ENCODE measurements at regions not wholly inside any gene's neighbourhood (a gene's known extent, or its start where the extent isn't known, plus 50 kb on each side); places are given as distances from the start of the nearest gene placed in this dataset.

DNA sequence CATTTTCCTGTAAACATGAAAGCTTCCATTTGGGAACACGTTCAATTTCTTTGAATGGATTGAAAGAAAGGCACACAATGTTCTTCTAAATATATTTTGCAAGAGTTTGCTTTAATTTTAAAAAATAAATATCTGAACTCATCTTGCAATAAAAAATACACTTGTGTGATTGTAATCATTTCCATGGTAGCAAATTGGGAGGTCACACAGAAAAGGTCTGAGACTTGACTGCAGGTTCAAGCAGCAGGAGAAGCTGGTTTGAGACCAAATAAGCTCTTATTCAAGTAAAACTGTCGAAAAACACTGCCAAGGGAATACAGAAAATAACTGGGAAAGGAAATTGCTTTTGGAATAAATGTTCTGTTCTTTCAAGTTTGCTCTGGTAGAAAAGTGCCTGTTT is 498.9 kb downstream of the ADGRL2 start:
- no peak for DNase-seq

DNA sequence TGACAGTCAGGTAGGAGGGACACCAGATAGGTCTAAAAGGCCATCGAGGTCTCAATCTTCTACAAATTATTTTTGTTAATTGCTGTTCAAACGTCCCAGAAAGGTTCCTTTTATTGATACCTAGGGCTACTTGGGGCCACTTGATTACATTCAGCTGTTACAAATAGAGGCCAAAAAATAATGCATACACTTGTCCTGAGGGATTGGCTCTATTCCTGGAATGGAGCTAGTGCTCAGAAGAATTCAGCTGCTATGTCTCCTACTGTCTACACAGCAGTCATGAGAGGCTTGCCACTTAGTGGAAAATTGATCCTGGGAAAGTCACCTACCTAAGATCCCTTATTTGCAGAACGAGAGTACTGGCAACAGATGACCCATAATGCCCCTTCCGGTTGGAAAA is 498.3 kb downstream of the ADGRL2 start:
- no peak for DNase-seq

DNA sequence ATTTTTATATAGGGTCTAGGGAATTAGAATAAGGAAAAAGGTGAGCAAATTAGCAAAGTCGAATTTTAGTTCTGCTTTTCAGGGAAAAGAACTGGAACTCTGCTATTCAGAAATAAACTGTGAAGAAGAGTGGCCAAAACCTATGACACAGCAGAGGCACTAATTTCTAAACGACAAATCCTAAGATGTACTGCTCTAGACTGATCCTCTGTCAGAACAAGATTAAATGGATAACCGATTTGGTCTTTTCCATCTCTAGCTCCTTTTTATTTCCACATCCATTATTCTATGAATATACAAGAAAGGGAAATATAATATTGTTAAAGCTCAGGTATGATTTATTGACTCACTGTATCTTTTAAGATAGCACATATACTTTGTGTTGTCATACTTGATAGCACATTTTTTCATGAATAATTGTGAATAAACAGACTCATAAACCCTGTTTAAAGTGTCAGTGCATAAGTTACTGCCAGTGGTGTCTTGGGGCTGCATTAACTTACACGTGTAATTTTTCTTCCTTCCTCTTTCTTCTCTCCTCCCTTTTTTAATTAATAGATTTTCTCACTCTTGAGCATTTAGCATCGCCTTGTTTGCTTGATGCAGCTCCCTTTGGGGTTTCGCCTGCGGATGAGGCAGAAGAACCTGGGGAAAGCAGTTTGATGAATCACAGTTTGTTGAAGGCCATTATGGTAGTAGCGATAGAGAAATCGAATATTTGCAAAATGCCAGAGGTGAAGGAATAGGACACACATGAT is 496.6 kb downstream of the ADGRL2 start:
- no peak for DNase-seq

DNA sequence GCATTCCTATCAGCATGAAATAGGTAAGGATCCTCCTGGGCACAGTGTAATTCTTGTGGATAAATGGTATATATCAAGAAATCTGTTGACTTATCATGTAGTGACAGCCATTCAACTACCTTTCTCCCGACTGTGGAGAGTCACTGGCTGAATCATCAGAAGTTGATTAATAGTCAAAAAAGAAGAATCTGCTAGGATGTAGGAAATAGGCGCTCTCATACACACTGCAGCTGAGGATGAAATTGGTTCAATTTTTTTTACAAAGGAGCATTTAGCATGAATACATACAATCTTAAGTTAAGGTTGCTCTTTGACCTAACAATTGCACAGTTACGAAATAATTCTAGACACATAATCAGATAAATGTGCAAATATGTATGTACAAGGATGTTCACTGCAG is 486.8 kb downstream of the ADGRL2 start:
- DNase-seq = no peak

DNA sequence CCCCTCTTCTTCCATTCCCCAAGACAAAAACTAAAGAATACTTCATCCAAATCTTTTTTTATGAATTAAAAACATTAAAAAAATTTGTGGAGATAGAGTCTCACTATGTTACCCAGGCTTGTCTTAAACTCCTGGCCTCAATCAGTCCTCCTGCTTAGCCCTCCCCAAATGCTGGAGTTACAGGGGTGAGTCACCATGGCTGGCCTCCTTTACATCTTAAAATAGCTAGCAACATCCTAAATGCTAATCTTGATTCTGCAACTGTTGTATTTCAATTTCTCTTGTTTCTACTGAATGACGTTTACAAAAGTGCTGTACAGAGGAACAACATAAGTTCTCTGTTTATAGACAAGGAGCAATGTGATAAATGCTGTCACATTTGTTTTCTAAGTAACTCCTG is 483.5 kb downstream of the ADGRL2 start:
- DNase-seq = no peak

DNA sequence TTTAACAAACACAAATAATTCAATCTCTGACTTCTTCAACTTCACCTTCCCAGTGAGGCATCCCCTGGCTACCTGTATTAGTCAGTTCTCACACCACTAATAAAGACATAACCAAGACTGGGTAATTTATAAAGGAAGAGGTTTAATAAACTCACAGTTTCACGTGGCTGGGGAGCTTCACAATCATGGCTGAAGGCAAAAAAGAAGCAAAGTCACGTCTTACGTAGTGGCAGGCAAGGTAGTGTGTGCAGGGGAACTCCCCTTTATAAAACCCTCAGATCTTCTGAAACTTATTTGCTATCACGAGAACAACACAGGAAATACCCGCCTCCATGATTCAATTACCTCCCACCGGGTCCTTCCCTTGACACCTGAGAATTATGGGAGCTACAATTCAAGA is 478.5 kb downstream of the ADGRL2 start:
- no peak for DNase-seq

DNA sequence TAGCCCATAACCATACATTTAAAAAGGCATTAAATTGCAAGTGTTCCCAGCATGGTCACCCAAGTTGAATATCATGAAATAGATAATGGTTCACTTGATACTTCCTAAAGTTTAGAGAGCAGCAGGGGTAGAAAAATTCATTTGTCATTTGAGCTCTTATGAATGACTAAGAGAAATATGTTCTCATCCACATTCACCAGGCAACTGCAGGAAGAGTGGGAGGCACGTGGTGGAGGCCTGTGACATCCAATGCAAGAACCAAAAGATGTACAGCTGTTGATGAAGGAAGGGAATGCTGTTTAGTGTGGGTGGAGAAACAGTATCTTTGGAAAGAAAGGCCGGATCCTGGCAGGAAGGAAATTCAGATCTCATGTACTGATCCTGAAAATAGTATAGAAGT is 473.1 kb downstream of the ADGRL2 start:
- DNase-seq = no peak

DNA sequence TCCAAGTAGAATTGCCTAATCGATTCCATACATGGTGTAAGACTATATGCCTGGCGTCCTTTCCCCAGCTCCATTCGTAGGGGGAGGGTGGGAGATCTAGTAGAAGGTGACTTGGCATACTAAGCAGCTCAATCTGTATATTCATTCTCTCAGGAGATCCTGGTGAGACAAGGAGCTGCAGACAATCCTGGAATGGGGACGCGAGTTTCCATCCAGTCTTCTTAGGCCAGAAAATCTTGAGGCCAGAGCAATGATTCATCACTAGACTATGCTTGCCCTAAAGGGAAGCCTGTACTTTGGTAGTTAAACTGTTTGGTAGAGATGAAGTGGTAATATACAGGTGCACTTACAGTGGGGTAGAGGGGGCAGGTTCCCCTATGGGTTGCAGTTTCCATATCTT is 468.7 kb downstream of the ADGRL2 start:
- DNase-seq = no peak

DNA sequence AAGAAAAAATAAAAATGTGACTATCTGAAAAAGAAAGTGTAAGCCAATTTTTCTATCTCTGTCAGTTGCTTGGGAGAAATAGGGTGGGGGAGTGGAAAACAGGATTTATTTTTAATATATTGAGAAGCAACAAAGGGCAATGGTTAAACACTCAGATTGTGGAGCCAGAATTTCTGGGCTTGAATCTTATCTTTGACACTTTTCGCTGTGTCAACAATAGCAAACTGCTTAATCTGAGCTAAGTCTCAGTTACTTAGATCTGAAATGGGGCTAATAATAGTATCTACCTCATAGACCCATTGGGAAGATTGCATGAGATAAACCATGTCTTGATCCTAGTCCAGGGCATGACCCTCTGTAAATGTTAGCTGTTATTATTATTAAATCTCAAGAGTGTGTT is 468.1 kb downstream of the ADGRL2 start:
- DNase-seq = no peak

DNA sequence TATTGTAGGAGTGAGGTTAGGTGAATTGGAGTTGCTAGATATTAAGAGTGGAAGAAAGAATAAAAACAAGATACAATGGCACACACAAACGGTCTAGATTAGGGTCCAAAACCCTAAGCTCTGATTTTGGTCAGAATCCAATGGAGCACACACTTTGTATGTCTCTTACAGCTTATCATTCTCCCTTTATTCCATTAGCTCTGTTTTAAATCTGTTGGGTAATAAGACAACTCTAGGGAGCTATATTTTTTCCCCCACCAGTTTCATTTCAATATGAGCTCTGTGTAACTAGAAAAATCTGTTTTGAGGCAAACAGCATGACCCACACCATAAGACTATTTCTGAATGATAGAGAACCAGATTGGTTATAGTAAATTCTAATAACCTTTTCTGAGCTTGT is 465.6 kb downstream of the ADGRL2 start:
- no peak for DNase-seq

DNA sequence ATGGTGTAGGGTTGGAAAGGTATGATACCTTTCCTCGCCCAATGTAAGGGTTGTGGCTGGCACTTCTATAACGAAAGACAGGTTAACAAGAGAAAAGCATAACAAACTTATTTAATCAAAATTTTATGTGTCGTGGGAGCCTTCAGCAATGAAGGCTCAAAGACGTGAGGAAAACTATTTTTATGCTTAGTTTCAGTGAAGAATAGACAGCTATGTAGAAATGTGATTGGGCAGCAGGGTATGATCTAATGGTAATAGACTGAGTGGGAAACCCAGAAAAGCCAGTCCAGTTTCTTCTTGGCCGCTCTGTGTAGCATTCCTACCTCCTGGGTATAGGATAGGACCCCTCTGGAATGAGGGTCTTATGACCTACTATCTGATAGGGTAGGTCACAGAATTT is 464.7 kb downstream of the ADGRL2 start:
- DNase-seq = no peak

DNA sequence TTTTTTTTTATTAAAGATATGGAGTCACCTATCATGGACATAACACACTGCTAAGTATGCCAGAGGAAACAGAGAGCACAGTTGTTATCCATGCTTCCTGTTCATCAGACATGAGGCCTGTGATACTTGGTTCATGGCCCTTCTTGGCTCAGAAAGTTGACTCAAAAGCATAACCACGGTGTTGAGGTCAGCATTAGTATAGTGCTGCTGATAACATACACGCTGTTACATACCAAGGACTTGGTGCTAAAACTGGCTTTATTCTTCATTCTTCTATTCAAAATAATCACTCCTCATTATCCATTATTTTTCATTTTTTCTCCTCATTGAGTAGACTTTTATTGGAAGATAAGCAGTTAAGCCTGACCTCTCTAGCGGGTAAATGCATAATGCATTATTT is 464.1 kb downstream of the ADGRL2 start:
- DNase-seq = no peak

DNA sequence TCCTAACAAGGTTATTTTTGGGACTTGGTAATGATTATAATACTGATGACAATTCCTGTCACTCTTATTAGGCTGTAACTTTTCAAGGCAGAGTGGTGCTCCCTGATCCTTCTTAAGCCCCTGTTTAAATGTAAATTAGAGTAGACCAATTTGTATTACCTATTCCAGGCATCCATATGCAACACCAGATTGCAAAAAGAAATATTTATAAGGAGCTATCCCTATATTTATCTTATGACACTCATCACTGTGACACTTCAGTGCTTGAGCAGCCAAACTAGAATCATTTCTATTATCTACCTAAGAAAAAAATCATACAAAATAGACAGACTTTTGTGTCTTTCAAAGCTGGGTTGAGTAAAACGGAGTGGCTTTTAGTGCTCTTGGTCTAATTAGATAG is 462.7 kb downstream of the ADGRL2 start:
- DNase-seq = no peak

DNA sequence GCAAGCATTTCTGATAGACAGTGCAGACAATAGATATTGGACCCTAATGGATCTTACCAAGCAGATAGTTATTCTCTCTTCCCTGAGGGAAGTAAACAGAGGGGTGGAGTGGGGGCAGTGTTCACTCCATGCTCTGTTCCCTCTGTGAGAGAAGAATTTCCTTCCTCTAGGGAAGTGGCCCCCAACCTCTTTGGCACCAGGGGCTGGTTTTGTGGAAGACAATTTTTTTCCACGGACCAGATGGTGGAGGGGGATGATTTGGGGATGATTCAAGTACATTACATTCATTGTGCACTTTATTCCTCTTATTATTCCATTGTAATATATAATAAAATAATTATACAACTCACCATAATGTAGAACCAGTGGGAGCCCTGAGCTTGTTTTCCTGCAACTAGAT is 459.9 kb downstream of the ADGRL2 start:
- no peak for DNase-seq

DNA sequence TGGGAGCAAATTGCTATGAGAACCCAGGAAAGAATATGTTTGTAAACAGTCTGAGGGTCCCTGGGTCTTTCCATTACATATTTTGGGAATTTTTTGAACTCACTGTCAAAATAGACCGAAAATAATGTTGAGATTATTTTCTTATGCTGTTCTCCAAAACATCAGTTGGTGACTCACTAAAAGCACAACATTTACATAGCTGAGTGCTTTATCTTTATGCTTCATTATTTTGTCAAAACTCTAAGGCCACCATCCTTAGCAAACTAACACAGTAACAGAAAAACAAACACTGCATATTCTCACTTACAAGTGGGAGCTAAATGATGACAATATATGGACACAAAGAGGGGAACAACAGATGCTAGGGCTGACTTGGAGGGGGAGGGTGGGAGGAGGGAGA is 459.3 kb downstream of the ADGRL2 start:
- no peak for DNase-seq

DNA sequence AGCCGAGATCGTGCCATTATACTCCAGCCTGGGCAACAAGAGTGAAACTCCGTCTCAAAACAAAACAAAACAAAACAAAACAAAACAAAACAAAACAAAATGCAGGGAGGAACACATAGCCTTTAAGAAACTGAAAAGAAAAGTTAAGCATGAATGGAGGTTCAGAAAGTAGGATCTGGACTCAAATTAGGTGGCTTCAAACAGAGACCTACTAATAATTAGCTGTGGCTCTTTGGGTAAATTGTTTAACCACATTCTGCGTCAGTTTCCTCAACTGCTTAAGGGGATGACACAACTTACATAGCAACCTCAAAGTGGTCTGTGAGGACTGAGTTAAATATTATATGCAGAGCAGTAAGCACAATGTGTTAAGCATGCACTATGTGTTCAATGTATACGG is 458.2 kb downstream of the ADGRL2 start:
- no peak for DNase-seq

DNA sequence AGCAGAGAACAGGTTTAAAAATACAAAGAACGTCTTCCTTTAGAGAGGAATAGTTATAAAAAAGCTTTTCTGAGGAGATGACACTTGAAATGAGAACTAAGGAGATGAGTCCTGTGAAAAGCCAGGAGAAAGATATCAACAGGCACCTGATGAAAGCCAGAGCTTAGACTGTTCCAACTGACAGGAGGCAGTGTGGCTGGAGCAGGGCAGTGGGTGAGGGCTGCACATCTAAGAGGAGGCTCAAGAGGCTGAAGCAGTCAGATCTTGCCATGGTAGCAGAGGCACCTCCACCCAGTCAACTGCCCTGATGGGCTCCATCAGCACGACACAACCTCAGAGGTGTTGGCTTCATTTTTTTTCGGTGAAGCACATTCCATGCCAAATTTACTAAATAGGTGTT is 445.3 kb downstream of the ADGRL2 start:
- no peak for DNase-seq

DNA sequence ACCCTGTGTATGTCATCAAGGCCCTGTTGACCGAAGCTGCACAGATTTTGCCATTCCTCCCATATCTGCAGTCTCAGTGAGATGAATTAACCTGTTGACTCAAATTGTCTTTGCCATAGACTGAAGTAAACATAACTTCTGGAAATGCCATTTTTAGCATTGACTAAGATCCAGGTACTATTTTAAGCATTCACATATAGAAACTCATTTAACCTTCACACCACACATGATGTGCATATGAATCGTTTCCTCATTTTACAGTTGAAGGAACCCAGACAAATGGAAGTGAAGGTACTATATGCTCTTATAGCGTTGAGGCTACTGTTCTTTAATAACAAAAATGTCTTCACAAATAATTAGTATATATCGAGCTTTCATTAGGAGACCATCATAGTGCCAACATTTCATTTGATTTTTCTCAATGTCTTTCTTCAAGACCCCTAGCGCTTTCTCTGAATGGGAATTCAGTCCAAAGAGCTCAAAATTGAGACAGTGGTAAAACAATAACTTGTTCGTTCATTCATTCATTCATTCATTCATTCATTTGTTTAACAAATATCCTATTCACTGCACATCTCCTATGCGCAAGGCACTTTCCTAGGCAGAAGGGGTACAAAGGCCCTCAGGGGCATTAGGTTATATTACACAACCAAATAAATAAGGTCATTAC is 444.7 kb downstream of the ADGRL2 start:
- no peak for DNase-seq

DNA sequence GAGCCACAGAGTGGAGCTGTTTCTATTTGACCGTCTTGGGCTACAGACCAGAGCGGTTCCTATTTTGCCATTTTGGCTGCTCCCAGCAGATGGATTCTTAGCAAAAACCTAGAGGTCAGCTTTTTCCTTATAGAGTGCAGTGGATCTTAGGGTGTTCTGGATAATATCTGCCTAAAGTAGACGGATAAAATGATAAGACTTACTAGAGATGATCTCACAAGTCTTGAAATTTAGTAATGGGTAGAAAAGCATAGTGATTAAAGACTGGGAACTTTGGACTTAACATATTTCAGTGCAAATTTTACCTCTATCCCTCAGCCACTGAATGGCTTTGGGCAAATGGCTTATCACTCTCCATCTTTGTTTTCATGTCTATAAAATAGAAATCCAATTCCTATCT is 439.8 kb downstream of the ADGRL2 start:
- DNase-seq = no peak

DNA sequence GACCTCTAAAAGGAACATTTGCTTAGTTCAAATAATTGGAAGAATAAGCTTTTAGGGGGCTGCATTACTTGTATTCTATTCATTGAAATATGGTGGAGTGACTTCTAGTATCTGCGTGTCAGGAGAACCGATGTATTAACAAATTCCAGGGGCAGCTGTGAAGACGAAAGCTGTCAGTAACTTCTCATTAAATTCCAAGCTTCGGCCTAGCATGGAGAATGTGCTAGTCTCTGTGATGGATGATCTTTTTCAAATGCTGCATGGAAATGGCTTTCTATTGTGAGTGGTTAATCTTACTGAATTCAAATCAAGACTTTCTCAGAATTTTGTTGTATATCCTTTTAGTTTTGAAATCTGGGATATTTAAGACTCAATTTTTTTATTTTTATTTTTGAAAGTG is 429.9 kb downstream of the ADGRL2 start:
- DNase-seq = no peak

DNA sequence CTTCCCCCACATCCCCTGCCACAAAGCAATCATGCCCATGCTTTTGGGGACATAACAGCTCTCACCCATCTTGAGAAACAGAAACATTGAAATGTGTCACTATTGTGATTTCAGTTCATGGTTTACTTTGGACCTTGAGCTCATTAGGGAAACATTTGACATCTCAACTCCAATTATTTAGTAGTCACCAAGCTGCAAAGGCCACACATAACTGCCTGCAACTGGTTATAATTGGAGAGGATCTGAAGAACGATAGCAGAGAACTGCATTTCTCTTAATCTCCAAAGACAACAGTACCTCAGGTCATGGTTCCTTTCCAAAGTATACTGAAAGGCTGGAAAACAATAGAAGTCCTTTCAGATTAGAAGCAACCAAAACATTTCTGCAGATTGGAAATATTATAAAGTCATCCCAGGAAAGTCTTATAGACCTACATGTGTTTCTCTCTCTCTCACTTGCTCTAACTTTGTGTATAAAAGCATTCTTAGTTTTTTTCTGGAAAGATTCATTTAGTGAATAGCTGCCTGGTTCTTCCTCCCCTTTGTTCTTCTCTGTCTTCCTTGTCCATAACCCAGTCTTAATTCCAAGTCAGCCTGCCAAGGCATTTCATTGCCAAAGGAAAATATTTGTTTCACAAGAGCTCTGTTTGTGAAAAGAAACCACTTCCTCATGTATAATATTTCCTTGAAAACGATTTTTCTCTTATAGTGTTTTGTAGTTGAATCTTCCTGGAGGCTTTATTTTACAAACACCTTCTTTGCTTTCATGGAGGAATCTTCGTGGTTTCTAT is 426.8 kb downstream of the ADGRL2 start:
- no peak for DNase-seq

DNA sequence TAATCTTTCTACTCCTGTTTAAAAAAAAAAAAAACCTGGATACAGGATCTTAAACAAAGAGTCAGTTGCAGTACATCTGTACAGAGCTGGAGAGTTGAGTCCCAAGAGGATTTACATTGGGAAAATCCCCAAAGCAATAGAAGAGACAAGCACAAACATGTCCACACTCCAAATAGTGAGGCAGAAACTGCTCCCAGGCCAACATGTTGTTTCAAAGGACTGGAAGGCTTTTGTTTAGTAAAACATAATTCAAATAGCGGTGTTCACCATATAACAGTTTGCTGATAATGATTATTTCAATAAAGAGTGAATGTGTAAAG is 425.4 kb downstream of the ADGRL2 start:
- DNase-seq = no peak

DNA sequence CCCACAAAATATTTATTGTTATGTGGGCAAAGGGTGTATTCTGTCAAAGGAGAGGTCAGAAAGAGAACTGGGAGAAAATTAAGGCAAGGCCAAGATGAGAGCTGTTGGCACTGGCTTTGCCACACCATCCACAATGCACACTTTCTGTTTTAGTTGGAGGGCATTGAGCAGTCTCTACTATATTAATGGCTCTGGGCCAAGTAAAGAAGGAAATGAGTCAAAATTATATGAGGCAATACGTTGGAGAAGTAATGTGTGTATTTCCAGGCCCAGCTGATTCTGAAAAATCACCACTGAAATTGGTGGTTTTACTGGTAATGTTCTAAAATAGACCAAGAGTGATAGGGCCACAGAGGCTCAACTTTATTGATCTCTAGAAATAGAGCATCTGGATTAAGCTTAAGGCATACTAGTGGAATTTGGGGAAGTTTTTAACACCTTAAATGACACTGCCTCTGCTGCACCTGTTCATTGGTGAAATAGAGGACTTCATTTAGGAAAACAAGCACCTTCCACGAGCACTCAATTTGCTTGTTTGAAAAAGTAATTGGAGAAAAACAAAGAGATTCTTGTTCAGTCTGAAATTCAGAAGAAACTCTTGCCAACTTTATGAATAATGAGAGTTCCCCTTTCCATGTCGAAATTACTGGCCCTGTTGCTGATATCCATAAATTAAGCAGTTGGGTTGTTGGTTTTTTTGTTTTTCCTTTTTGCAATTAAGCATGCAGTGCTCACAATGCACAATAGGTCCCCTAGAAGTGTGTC is 424.9 kb downstream of the ADGRL2 start:
- DNase-seq = no peak

DNA sequence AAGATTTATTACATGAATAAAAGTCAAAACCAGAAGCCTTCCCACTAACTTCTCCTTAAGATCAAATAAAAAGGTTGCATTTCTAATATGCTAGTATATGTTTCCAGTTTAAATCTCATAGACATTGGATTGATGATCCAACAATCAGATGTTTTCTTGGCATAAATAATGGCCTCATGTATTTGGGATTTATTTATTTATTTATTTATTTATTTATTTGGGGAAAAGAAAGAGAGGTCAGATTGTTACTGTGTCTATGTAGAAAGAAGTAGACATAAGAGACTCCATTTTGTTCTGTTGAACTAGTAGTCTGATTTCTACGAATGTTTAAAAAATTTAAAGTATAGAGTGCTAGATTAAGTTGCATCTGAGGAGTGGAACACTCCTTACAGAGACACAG is 422.4 kb downstream of the ADGRL2 start:
- DNase-seq = no peak

All from NK-92 treated with Interleukin-12 subunit alpha and Interleukin-12 subunit beta, amount 100 ng/mL, for 24 hours (cell line).